ENCODE measurements at regions not wholly inside any gene's neighbourhood (a gene's known extent, or its start where the extent isn't known, plus 50 kb on each side); places are given as distances from the start of the nearest gene placed in this dataset.
"Not testable (repeated sequence)": the region's sequence is repeated elsewhere in the genome, so short reads cannot be mapped to it uniquely, and the experiment has no call there.

DNA sequence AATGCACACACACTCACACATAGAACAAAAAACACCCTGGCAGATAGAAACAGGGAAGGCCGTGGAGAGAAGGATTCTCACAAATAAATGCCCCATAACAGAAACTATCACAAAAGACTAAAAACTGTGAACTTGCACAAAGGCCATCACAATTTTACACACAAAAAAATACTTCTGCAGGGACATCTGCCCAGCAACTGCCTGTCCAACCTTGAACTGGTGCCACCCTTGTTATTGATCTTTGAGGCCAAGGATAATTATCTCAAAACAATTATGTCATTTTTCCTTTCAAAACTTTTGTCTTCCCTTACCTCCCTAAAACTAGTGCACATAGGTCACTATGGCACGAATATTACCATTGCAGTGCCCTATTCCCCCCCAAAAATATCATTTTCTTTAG lies 143.8 kb upstream of the KCTD3 start:
- CTCF ChIA-PET: interaction anchor here (1.1 kb wide), 1 partner anchor 15 kb away, joined by 3 read pairs; no protein-coding TSS in a partner anchor
- BruUV-seq (replicated peaks): no TSS peak

GRCh38 chr1:215425138-215425537 lies 142.0 kb upstream of the KCTD3 start:
- Mint-ChIP-seq H3K4me3 (ENCODE audit: unreplicated experiment) (no peak overlapping the region), H3K9me3 (ENCODE audit: unreplicated experiment) (peaks cover 12% of the 10 kb centered on the region), H3K36me3 (ENCODE audit: insufficient read depth, unreplicated experiment) (no peaks in the 10 kb centered on the region), H3K27ac (ENCODE audit: low read depth, unreplicated experiment) (no peak overlapping the region), H3K27me3 (ENCODE audit: insufficient read depth, unreplicated experiment) (no peaks in the 10 kb centered on the region), H3K4me1 (ENCODE audit: insufficient read depth, unreplicated experiment) (peaks cover 6% of the 10 kb centered on the region)
- POLR2A ChIA-PET: interaction anchor here (1.1 kb wide), 1 partner anchor 26 kb away, joined by 3 read pairs; no protein-coding TSS in a partner anchor
- no peak for TF ChIP-seq CTCF (IDR thresholded peaks at IDR 0.05; ENCODE audit: unreplicated experiment)
- intact Hi-C loops (cut with micrococcal nuclease): no loop called here
- BruUV-seq (replicated peaks): no TSS peak
- no peak for DNase-seq (ENCODE audit: unreplicated experiment)
- CTCF ChIA-PET: interaction anchor here (0.6 to 0.7 kb wide), 2 partner anchors 172 to 244 kb away, joined by 3 read pairs; no protein-coding TSS in a partner anchor

More for the DNA sequence above, 143.8 kb upstream of the KCTD3 start:
- H3K27me3 Mint-ChIP-seq (ENCODE audit: insufficient read depth, unreplicated experiment): no peaks in the 10 kb centered on the region
- H3K9me3 Mint-ChIP-seq (ENCODE audit: unreplicated experiment): peaks cover 5% of the 10 kb centered on the region
- intact Hi-C loops (cut with micrococcal nuclease): no loop called here
- no peak overlapping the region for H3K4me3 Mint-ChIP-seq (ENCODE audit: unreplicated experiment)
- DNase-seq (ENCODE audit: unreplicated experiment): no peak
- TF ChIP-seq CTCF (IDR thresholded peaks at IDR 0.05; ENCODE audit: unreplicated experiment): no peak
- peaks cover 12% of the 10 kb centered on the region for H3K4me1 Mint-ChIP-seq (ENCODE audit: insufficient read depth, unreplicated experiment)
- no peak overlapping the region for H3K27ac Mint-ChIP-seq (ENCODE audit: low read depth, unreplicated experiment)
- POLR2A ChIA-PET: no interaction called here
- H3K36me3 Mint-ChIP-seq (ENCODE audit: insufficient read depth, unreplicated experiment): no peaks in the 10 kb centered on the region

DNA sequence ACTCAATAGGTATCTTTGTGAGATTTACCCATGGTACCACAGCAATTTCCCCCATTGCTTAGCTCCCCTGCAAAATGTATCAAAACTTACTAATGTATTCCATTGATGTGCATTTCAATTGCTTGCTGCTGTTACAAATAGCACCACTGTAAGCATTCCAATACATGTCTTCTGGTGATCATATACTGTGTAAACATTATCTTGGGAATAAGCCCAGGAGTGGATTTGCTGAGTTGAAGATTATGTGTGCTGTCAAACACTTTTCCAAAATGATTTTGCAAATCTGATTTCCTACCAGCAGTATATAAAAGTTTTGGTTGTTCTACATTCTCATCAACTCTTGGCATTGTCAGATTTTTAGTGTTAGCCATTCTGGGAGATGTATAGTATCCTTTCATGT lies 141.0 kb upstream of the KCTD3 start:
- POLR2A ChIA-PET: interaction anchor here (1.0 kb wide), 1 partner anchor 10 kb away, joined by 3 read pairs; no protein-coding TSS in a partner anchor
- Mint-ChIP-seq H3K4me1 (ENCODE audit: insufficient read depth, unreplicated experiment) (peaks cover 6% of the 10 kb centered on the region), H3K27ac (ENCODE audit: low read depth, unreplicated experiment) (no peak overlapping the region), H3K9me3 (ENCODE audit: unreplicated experiment) (peaks cover 12% of the 10 kb centered on the region), H3K4me3 (ENCODE audit: unreplicated experiment) (no peak overlapping the region), H3K36me3 (ENCODE audit: insufficient read depth, unreplicated experiment) (no peaks in the 10 kb centered on the region), H3K27me3 (ENCODE audit: insufficient read depth, unreplicated experiment) (no peaks in the 10 kb centered on the region)
- intact Hi-C loops (cut with micrococcal nuclease): no loop called here
- no peak for DNase-seq (ENCODE audit: unreplicated experiment)
- CTCF ChIA-PET: interaction anchor here (0.6 kb wide), 1 partner anchor 1261 kb away, joined by 3 read pairs; no protein-coding TSS in a partner anchor
- TF ChIP-seq CTCF (IDR thresholded peaks at IDR 0.05; ENCODE audit: unreplicated experiment): no peak
- BruUV-seq (replicated peaks): no TSS peak

- peaks cover 20% of the 10 kb centered on the region for H3K9me3 Mint-ChIP-seq (ENCODE audit: unreplicated experiment)
- H3K27me3 Mint-ChIP-seq (ENCODE audit: insufficient read depth, unreplicated experiment); BruUV-seq (replicated peaks); DNase-seq (ENCODE audit: unreplicated experiment); H3K27ac Mint-ChIP-seq (ENCODE audit: low read depth, unreplicated experiment); intact Hi-C loops (cut with micrococcal nuclease); H3K4me3 Mint-ChIP-seq (ENCODE audit: unreplicated experiment); H3K4me1 Mint-ChIP-seq (ENCODE audit: insufficient read depth, unreplicated experiment); H3K36me3 Mint-ChIP-seq (ENCODE audit: insufficient read depth, unreplicated experiment); POLR2A ChIA-PET: not testable (repeated sequence)
- CTCF ChIA-PET: interaction anchor here (0.6 to 1.5 kb wide), 3 partner anchors 8 to 658 kb away, joined by 3 to 6 read pairs (median 3); no protein-coding TSS in a partner anchor
Observed at GRCh38 chr1:215432483-215433227, 134.4 kb upstream of the KCTD3 start.

Measured in MCF 10A (cell line).